ENCODE measurements at regions not wholly inside any gene's neighbourhood (a gene's known extent, or its start where the extent isn't known, plus 50 kb on each side); places are given as distances from the start of the nearest gene placed in this dataset.

DNA sequence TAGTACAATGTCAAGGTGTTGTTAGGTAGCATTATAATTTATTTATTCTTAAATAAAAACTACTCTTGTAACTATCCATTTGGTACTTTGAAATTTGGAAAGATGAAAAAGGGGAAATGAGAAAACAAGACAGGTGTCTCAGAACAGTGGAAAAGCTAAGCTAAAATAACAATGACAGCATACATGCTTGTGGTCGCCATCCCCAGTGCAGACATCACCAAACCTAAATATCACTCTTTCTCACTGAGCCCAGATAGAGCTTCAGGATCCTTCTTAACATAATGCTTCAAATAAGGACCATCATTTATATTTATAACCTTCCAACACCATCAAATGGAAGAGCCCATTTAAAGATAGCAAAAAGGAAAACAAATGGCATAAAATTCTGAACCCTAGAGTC is 434.4 kb upstream of the BRINP1 start:
- H3K4me3 Mint-ChIP-seq, result no peak overlapping the region
- no peak overlapping the region for H3K27ac Mint-ChIP-seq
- intact Hi-C loops (cut with micrococcal nuclease), result no loop called here
- H3K9me3 Mint-ChIP-seq, result no peaks in the 10 kb centered on the region
- no peaks in the 10 kb centered on the region for H3K4me1 Mint-ChIP-seq
- H3K36me3 Mint-ChIP-seq (ENCODE audit: low read depth), result no peaks in the 10 kb centered on the region
- H3K27me3 Mint-ChIP-seq, result no peaks in the 10 kb centered on the region
- no peak for DNase-seq

DNA sequence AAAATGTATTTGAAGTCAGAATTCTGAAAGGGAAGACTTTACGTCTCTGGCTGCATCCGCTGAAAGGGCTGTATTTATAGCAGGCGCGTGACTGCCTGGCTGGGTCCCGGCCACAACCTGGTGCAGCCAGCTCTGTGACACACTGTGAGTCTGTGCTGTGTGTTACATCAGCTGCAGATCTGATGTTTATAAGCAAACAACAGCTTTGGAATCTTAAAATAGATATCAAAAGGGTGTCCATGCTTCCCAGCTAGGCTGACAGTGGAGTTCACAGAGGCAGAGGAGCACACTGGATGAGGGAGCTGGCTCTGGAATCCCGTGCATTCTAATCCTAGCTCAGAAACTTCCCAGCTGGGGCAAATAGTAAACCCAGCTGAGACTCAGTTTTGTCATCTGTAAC is 433.4 kb upstream of the BRINP1 start:
- H3K27me3 Mint-ChIP-seq, result no peaks in the 10 kb centered on the region
- intact Hi-C loops (cut with micrococcal nuclease), result no loop called here
- H3K9me3 Mint-ChIP-seq, result no peaks in the 10 kb centered on the region
- DNase-seq, result no peak
- no peak overlapping the region for H3K4me3 Mint-ChIP-seq
- no peaks in the 10 kb centered on the region for H3K4me1 Mint-ChIP-seq
- no peaks in the 10 kb centered on the region for H3K36me3 Mint-ChIP-seq (ENCODE audit: low read depth)
- no peak overlapping the region for H3K27ac Mint-ChIP-seq

GRCh38 chr9:119802133-119802532 is 432.9 kb upstream of the BRINP1 start:
- Mint-ChIP-seq H3K27me3 (no peaks in the 10 kb centered on the region), H3K4me3 (no peak overlapping the region), H3K36me3 (ENCODE audit: low read depth) (no peaks in the 10 kb centered on the region), H3K9me3 (no peaks in the 10 kb centered on the region), H3K4me1 (no peaks in the 10 kb centered on the region), H3K27ac (no peak overlapping the region)
- no peak for DNase-seq
- intact Hi-C loops (cut with micrococcal nuclease), result no loop called here

GRCh38 chr9:119801311-119801710 is 432.1 kb upstream of the BRINP1 start:
- H3K4me1 Mint-ChIP-seq, result no peaks in the 10 kb centered on the region
- no peak for DNase-seq
- H3K9me3 Mint-ChIP-seq, result no peaks in the 10 kb centered on the region
- no peaks in the 10 kb centered on the region for H3K36me3 Mint-ChIP-seq (ENCODE audit: low read depth)
- intact Hi-C loops (cut with micrococcal nuclease), result no loop called here
- H3K27me3 Mint-ChIP-seq, result no peaks in the 10 kb centered on the region
- no peak overlapping the region for H3K27ac Mint-ChIP-seq
- H3K4me3 Mint-ChIP-seq, result no peak overlapping the region

- Mint-ChIP-seq H3K4me1 (no peaks in the 10 kb centered on the region), H3K9me3 (no peaks in the 10 kb centered on the region), H3K36me3 (ENCODE audit: low read depth) (no peaks in the 10 kb centered on the region), H3K27me3 (no peaks in the 10 kb centered on the region), H3K4me3 (no peak overlapping the region), H3K27ac (no peak overlapping the region)
- intact Hi-C loops (cut with micrococcal nuclease), result no loop called here
- no peak for DNase-seq
Observed at GRCh38 chr9:119795395-119795794, 426.2 kb upstream of the BRINP1 start.

DNA sequence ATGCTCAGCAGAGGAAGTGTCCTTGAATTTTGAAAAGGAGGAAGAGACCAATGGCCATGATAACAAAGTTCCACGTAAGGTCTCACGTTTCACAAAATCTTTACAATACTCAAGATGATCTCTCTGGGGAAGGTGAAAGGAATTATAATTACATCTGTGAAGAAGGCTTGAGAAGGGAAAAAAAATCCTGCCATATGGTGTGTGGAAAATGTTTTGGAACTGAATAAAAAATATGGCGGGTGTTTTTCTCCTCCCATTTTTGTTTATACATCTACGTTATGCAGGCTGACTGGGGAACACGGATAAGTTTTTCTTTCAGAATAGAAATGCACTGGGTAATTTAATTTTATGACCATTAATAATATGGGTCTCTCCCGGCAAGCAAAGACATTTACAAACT is 425.6 kb upstream of the BRINP1 start:
- H3K27me3 Mint-ChIP-seq, result no peaks in the 10 kb centered on the region
- no peaks in the 10 kb centered on the region for H3K9me3 Mint-ChIP-seq

GRCh38 chr9:119793218-119793617 is 424.0 kb upstream of the BRINP1 start:
- intact Hi-C loops (cut with micrococcal nuclease), result no loop called here

More for the DNA sequence above, 425.6 kb upstream of the BRINP1 start:
- H3K27ac Mint-ChIP-seq, result no peak overlapping the region
- no peaks in the 10 kb centered on the region for H3K4me1 Mint-ChIP-seq
- H3K36me3 Mint-ChIP-seq (ENCODE audit: low read depth), result no peaks in the 10 kb centered on the region
- no peak overlapping the region for H3K4me3 Mint-ChIP-seq
- DNase-seq, result no peak
- intact Hi-C loops (cut with micrococcal nuclease), result no loop called here

GRCh38 chr9:119792242-119792641 is 423.0 kb upstream of the BRINP1 start:
- Mint-ChIP-seq H3K4me3 (no peak overlapping the region), H3K36me3 (ENCODE audit: low read depth) (no peaks in the 10 kb centered on the region), H3K27ac (no peak overlapping the region), H3K27me3 (no peaks in the 10 kb centered on the region), H3K4me1 (no peaks in the 10 kb centered on the region), H3K9me3 (no peaks in the 10 kb centered on the region)
- no peak for DNase-seq
- intact Hi-C loops (cut with micrococcal nuclease), result no loop called here

More at GRCh38 chr9:119793218-119793617, 424.0 kb upstream of the BRINP1 start:
- no peaks in the 10 kb centered on the region for H3K36me3 Mint-ChIP-seq (ENCODE audit: low read depth)
- no peak for DNase-seq
- H3K27ac Mint-ChIP-seq, result no peak overlapping the region
- no peaks in the 10 kb centered on the region for H3K4me1 Mint-ChIP-seq
- no peaks in the 10 kb centered on the region for H3K9me3 Mint-ChIP-seq
- no peak overlapping the region for H3K4me3 Mint-ChIP-seq
- H3K27me3 Mint-ChIP-seq, result no peaks in the 10 kb centered on the region

DNA sequence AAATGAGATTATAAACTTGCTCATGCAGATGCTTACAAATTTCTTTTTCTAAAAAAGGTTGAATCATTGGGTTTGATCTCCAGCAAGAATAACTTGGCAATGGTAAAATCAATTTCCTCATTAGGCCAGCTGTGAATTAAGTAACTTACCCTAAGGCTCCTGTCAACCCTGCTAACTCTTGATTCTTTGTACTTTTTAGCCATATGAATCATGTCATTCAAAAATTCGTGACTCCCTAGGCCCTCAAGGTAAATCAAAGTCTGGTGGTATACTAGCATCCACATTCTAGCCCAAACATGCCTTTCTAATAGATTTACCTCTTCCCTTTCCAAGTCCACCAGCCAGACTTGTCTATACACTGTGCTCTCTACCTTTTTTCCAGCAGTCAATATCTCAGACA is 420.8 kb upstream of the BRINP1 start:
- H3K9me3 Mint-ChIP-seq, result no peaks in the 10 kb centered on the region
- H3K27me3 Mint-ChIP-seq, result no peaks in the 10 kb centered on the region
- no peak for DNase-seq
- no peak overlapping the region for H3K27ac Mint-ChIP-seq
- no peaks in the 10 kb centered on the region for H3K36me3 Mint-ChIP-seq (ENCODE audit: low read depth)
- H3K4me1 Mint-ChIP-seq, result no peaks in the 10 kb centered on the region
- H3K4me3 Mint-ChIP-seq, result no peak overlapping the region
- intact Hi-C loops (cut with micrococcal nuclease), result no loop called here

DNA sequence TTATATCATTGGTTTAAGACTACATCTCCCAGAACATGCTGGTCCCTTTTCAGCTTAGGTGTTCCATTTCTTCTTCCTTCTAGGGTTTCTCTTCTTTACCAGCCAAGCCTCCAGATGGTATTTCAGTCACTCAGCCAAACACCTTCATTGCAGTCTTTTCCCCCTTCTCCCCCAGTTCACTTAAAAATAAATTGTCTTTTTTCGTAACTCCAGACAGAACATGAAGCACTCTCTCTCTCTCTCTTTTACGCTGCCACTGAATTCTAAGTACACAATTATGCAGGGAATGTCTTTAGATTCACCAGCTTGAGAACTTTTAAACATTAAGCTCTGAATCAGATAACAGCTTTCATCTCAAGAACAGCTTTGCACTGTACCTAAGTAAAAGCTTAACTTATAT is 419.7 kb upstream of the BRINP1 start:
- Mint-ChIP-seq H3K36me3 (ENCODE audit: low read depth) (no peaks in the 10 kb centered on the region), H3K27me3 (no peaks in the 10 kb centered on the region), H3K4me3 (no peak overlapping the region), H3K27ac (no peak overlapping the region), H3K4me1 (no peaks in the 10 kb centered on the region), H3K9me3 (no peaks in the 10 kb centered on the region)
- intact Hi-C loops (cut with micrococcal nuclease), result no loop called here
- DNase-seq, result no peak

- H3K27me3 Mint-ChIP-seq, result no peaks in the 10 kb centered on the region
- no peaks in the 10 kb centered on the region for H3K4me1 Mint-ChIP-seq
- intact Hi-C loops (cut with micrococcal nuclease), result no loop called here
- H3K4me3 Mint-ChIP-seq, result no peak overlapping the region
- H3K27ac Mint-ChIP-seq, result no peak overlapping the region
- H3K36me3 Mint-ChIP-seq (ENCODE audit: low read depth), result no peaks in the 10 kb centered on the region
- no peak for DNase-seq
- H3K9me3 Mint-ChIP-seq, result no peaks in the 10 kb centered on the region
Observed at GRCh38 chr9:119781886-119782285, 412.7 kb upstream of the BRINP1 start.

DNA sequence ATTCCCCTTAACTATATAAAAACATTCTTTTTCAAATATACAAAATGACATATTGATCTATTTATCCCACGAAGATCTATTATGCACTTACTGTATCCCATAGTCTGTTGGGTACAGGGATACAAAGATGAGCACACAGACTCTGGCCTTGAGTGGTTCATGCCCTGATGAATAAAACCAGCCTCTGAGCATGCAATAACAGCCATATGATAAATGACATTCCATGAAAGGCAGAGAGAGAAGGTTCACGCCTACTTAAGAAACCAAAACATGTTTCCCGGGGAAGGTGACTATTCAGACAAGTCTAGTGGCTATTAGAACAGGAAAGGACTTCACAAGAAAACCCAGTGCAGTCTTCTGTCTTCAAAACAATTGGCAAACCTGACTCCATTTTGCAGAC is 406.2 kb upstream of the BRINP1 start:
- no peaks in the 10 kb centered on the region for H3K27me3 Mint-ChIP-seq
- H3K27ac Mint-ChIP-seq, result no peak overlapping the region
- intact Hi-C loops (cut with micrococcal nuclease), result no loop called here
- no peaks in the 10 kb centered on the region for H3K9me3 Mint-ChIP-seq
- H3K4me1 Mint-ChIP-seq, result no peaks in the 10 kb centered on the region
- H3K36me3 Mint-ChIP-seq (ENCODE audit: low read depth), result no peaks in the 10 kb centered on the region
- no peak overlapping the region for H3K4me3 Mint-ChIP-seq
- no peak for DNase-seq

DNA sequence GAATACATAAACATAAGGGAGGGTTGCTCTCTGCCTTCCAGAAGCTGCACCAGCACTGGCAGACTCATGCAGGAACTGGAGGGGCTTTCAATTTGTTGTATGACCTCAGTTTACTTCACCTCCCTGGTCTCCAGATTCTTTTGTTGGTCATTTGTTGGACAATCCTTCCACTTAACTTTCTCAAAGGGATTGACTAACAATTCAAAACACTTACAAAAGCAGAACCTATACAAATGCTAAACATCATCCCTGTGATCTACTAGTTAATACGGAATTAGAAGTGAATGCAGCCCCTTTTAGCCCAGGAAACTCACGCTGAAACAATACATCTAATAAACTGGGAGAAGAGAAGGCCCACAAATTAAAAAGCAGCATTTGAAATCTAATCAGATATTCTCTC is 404.6 kb upstream of the BRINP1 start:
- no peaks in the 10 kb centered on the region for H3K9me3 Mint-ChIP-seq
- H3K4me1 Mint-ChIP-seq, result no peaks in the 10 kb centered on the region
- no peak overlapping the region for H3K27ac Mint-ChIP-seq
- intact Hi-C loops (cut with micrococcal nuclease), result no loop called here
- H3K4me3 Mint-ChIP-seq, result no peak overlapping the region
- DNase-seq, result no peak
- H3K27me3 Mint-ChIP-seq, result no peaks in the 10 kb centered on the region
- no peaks in the 10 kb centered on the region for H3K36me3 Mint-ChIP-seq (ENCODE audit: low read depth)

DNA sequence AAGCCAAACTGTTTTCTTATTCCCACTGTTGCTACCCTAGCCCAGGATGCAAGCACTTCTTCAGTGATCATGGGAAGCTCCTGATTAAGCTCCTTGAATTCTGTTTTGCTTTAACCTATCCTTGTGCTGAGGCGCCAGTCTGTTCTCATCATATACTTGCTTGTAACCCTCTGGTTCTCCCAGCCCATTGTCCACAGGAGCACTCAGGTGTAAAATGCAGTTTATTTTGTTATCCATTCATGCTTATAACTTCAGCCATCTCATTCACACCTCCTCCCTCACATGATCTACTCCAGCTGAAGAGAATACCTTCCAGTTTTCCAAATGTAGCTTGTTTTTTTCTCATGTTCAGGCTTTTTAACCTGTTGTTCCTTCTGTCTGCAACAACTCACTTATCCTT is 402.1 kb upstream of the BRINP1 start:
- Mint-ChIP-seq H3K4me3 (no peak overlapping the region), H3K9me3 (no peaks in the 10 kb centered on the region), H3K36me3 (ENCODE audit: low read depth) (no peaks in the 10 kb centered on the region), H3K27ac (no peak overlapping the region), H3K27me3 (no peaks in the 10 kb centered on the region), H3K4me1 (no peaks in the 10 kb centered on the region)
- intact Hi-C loops (cut with micrococcal nuclease), result no loop called here
- no peak for DNase-seq

DNA sequence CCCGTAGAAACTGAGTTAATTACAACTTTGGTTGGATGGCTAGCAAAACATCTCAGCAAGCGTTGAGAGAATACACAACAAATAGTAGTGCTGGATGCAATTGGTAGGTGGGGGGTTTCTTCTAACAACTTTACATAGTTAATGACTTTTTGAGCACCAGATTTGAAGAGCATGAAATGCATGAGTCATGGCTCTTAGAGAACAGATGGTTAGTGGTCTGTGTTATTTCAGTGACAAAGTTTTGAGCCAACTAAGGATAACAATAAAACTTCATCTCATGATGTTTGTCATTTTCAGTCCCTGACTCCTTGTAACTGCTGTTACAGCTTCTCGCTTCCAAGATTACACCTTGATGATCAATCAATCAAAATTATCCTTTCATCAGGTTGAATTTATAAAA is 399.0 kb upstream of the BRINP1 start:
- Mint-ChIP-seq H3K27me3 (no peaks in the 10 kb centered on the region), H3K9me3 (no peaks in the 10 kb centered on the region), H3K27ac (no peak overlapping the region), H3K36me3 (ENCODE audit: low read depth) (no peaks in the 10 kb centered on the region), H3K4me1 (no peaks in the 10 kb centered on the region), H3K4me3 (no peak overlapping the region)
- no peak for DNase-seq
- intact Hi-C loops (cut with micrococcal nuclease), result no loop called here
